WTC11 (cell line): ENCODE measurements at regions not wholly inside any gene's neighbourhood (a gene's known extent, or its start where the extent isn't known, plus 50 kb on each side); places are given as distances from the start of the nearest gene placed in this dataset.

Experiments
- ATAC-seq: fragments of 200-7000 bp; cut with Tn5 transposase; 2 replicates; pipeline ENCODE4 v1.10.0; 2021; ENCODE audit warnings: mild to moderate bottlenecking, moderate library complexity
- CTCF ChIA-PET: fragments of 300-600 bp; sonication (Branson Sonifier 250); formaldehyde crosslinking; loops from one replicate; lab custom pipeline; 2021; ENCODE audit warnings: antibody characterized with exemption; lab: Charles Lee
- POLR2A ChIA-PET: fragments of 350-600 bp; sonication (Branson Sonifier 250); formaldehyde crosslinking; loops from one replicate; lab custom pipeline; 2021; ENCODE audit warnings: antibody characterized with exemption; lab: Charles Lee
- DNase-seq: peaks from one replicate; pipeline ENCODE4 v3.0.0; 2021; ENCODE audit warnings: low spot score
- H3K27ac Mint-ChIP-seq: 2 replicates; pipeline ENCODE4 v1.8.0; 2021; ENCODE audit warnings: mixed read lengths
- H3K27me3 Mint-ChIP-seq: 2 replicates; pipeline ENCODE4 v1.8.0; 2021; ENCODE audit warnings: low read depth, mild to moderate bottlenecking, moderate library complexity, mixed read lengths
- H3K36me3 Mint-ChIP-seq: 2 replicates; pipeline ENCODE4 v1.8.0; 2021; ENCODE audit warnings: mixed read lengths
- H3K4me1 Mint-ChIP-seq: 2 replicates; pipeline ENCODE4 v1.8.0; 2022; ENCODE audit warnings: mixed read lengths
- H3K4me3 Mint-ChIP-seq: 2 replicates; pipeline ENCODE4 v1.8.0; 2021; ENCODE audit warnings: mild to moderate bottlenecking, moderate library complexity, mixed read lengths
- H3K9me3 Mint-ChIP-seq: 2 replicates; pipeline ENCODE4 v1.8.0; 2021; ENCODE audit warnings: mixed read lengths
- CREB1 ChIP-seq: sonication (generic); formaldehyde crosslinking; IDR thresholded peaks from 2 replicates; pipeline ENCODE4 v1.8.0; 2023; ENCODE audit warnings: mild to moderate bottlenecking, missing genetic modification reagents
- GRHL2 ChIP-seq: fragments of 250-450 bp; sonication (Bioruptor Pico); IDR thresholded peaks from 2 replicates; pipeline ENCODE4 v1.8.0; 2022; ENCODE audit warnings: mild to moderate bottlenecking, moderate library complexity; ENCODE audit not compliant: insufficient replicate concordance, severe bottlenecking
- GTF2I ChIP-seq: fragments of 250-450 bp; sonication (Bioruptor Pico); conservative IDR thresholded peaks from 2 replicates; pipeline ENCODE4 v1.4.0; 2021; ENCODE audit warnings: mild to moderate bottlenecking
- MXD4 ChIP-seq: fragments of 250-450 bp; sonication (Bioruptor Pico); IDR thresholded peaks from 2 replicates; pipeline ENCODE4 v1.8.0; 2021; ENCODE audit warnings: mild to moderate bottlenecking, moderate library complexity, borderline replicate concordance
- NFYB ChIP-seq: sonication (generic); formaldehyde crosslinking; conservative IDR thresholded peaks from 2 replicates; pipeline ENCODE4 v1.8.0; 2022; ENCODE audit warnings: low read depth, missing genetic modification reagents
- SP1 ChIP-seq: sonication (generic); formaldehyde crosslinking; conservative IDR thresholded peaks from 2 replicates; pipeline ENCODE4 v1.8.1; 2022; ENCODE audit warnings: missing genetic modification reagents
- TP53 ChIP-seq: sonication (generic); formaldehyde crosslinking; IDR thresholded peaks from 2 replicates; pipeline ENCODE4 v1.8.1; 2023; ENCODE audit warnings: mild to moderate bottlenecking, missing genetic modification reagents
- ZNF138 ChIP-seq: sonication (generic); formaldehyde crosslinking; conservative IDR thresholded peaks from 2 replicates; pipeline ENCODE4 v1.8.1; 2022; ENCODE audit warnings: mild to moderate bottlenecking, moderate library complexity, missing genetic modification reagents
- ZNF263 ChIP-seq: sonication (generic); formaldehyde crosslinking; IDR thresholded peaks from 2 replicates; pipeline ENCODE4 v1.8.1; 2022; ENCODE audit warnings: low read depth, mild to moderate bottlenecking, moderate library complexity, missing genetic modification reagents
- ZNF423 ChIP-seq: fragments of 250-450 bp; sonication (Bioruptor Pico); IDR thresholded peaks from 2 replicates; pipeline ENCODE4 v2.1.2; 2022; ENCODE audit warnings: mild to moderate bottlenecking, moderate library complexity
- TF ChIP-seq, protein P1 (sequence below): sonication (generic); formaldehyde crosslinking; IDR thresholded peaks from 2 replicates; pipeline ENCODE4 v1.8.0; 2023; ENCODE audit warnings: mild to moderate bottlenecking, missing genetic modification reagents
- TF ChIP-seq, protein P2 (sequence below): fragments of 250-450 bp; sonication (Bioruptor Pico); IDR thresholded peaks from 2 replicates; pipeline ENCODE4 v1.9.0; 2021; ENCODE audit warnings: moderate library complexity, mild to moderate bottlenecking, inconsistent platforms, borderline replicate concordance
- TF ChIP-seq, protein P3 (sequence below): sonication (generic); formaldehyde crosslinking; IDR thresholded peaks from 2 replicates; pipeline ENCODE4 v1.8.0; 2023; ENCODE audit warnings: missing genetic modification reagents
- TF ChIP-seq, protein P4 (sequence below): fragments of 250-450 bp; sonication (Bioruptor Pico); IDR thresholded peaks from 2 replicates; pipeline ENCODE4 v1.8.0; 2021; ENCODE audit warnings: mild to moderate bottlenecking
- TF ChIP-seq, protein P5 (sequence below): sonication (generic); formaldehyde crosslinking; IDR thresholded peaks from 2 replicates; pipeline ENCODE4 v1.8.1; 2023; ENCODE audit warnings: mild to moderate bottlenecking, missing genetic modification reagents
- TF ChIP-seq, protein P6 (sequence below): sonication (generic); formaldehyde crosslinking; IDR thresholded peaks from 2 replicates; pipeline ENCODE4 v1.8.1; 2022; ENCODE audit warnings: mild to moderate bottlenecking, missing genetic modification reagents, moderate library complexity, borderline replicate concordance
- TF ChIP-seq, protein P7 (sequence below): sonication (generic); formaldehyde crosslinking; conservative IDR thresholded peaks from 2 replicates; pipeline ENCODE4 v1.8.1; 2023; ENCODE audit warnings: mild to moderate bottlenecking, low read depth, missing genetic modification reagents, moderate library complexity
- TF ChIP-seq, protein P8 (sequence below): sonication (generic); formaldehyde crosslinking; IDR thresholded peaks from 2 replicates; pipeline ENCODE4 v1.8.1; 2022; ENCODE audit warnings: low read depth, missing genetic modification reagents, borderline replicate concordance

DNA sequence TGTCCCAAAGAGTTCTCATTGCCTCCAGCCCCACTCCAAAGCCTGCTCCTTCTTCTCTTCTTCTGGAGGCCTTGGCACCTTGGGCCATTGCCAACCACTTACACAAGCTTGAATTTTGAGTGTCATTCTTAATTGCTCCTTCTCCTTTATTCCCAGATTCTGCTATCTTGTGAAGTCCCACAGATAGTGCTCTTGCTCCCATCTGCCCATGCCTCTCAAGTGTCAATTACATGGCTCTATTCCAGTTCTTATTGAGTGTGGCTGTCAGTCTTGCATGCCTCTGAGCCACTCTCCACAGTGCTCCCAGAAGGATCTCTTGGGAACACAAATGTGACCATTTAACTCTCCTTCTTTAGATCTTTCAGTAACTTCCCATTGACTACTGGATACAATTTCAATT lies 117.3 kb upstream of the SFRP2 start:
- no peaks in the 10 kb centered on the region for H3K36me3 Mint-ChIP-seq
- peaks cover 26% of the 10 kb centered on the region for H3K9me3 Mint-ChIP-seq
- ChIA-PET CTCF (no interaction called here), POLR2A (no interaction called here)
- H3K4me3 Mint-ChIP-seq: no peak overlapping the region
- ATAC-seq (no peak), DNase-seq (no peak)
- no peaks in the 10 kb centered on the region; the same call in 1 of the 2 replicates for H3K27me3 Mint-ChIP-seq
- peaks cover 15% of the 10 kb centered on the region for H3K4me1 Mint-ChIP-seq
- TF ChIP-seq, protein P1, sequence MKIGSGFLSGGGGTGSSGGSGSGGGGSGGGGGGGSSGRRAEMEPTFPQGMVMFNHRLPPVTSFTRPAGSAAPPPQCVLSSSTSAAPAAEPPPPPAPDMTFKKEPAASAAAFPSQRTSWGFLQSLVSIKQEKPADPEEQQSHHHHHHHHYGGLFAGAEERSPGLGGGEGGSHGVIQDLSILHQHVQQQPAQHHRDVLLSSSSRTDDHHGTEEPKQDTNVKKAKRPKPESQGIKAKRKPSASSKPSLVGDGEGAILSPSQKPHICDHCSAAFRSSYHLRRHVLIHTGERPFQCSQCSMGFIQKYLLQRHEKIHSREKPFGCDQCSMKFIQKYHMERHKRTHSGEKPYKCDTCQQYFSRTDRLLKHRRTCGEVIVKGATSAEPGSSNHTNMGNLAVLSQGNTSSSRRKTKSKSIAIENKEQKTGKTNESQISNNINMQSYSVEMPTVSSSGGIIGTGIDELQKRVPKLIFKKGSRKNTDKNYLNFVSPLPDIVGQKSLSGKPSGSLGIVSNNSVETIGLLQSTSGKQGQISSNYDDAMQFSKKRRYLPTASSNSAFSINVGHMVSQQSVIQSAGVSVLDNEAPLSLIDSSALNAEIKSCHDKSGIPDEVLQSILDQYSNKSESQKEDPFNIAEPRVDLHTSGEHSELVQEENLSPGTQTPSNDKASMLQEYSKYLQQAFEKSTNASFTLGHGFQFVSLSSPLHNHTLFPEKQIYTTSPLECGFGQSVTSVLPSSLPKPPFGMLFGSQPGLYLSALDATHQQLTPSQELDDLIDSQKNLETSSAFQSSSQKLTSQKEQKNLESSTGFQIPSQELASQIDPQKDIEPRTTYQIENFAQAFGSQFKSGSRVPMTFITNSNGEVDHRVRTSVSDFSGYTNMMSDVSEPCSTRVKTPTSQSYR: no peak
- TF ChIP-seq, protein P2, sequence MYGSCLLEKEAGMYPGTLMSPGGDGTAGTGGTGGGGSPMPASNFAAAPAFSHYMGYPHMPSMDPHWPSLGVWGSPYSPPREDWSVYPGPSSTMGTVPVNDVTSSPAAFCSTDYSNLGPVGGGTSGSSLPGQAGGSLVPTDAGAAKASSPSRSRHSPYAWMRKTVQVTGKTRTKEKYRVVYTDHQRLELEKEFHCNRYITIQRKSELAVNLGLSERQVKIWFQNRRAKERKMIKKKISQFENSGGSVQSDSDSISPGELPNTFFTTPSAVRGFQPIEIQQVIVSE (CRISPR knock-in tag): no peak
- TF ChIP-seq, protein P3, sequence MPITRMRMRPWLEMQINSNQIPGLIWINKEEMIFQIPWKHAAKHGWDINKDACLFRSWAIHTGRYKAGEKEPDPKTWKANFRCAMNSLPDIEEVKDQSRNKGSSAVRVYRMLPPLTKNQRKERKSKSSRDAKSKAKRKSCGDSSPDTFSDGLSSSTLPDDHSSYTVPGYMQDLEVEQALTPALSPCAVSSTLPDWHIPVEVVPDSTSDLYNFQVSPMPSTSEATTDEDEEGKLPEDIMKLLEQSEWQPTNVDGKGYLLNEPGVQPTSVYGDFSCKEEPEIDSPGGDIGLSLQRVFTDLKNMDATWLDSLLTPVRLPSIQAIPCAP (CRISPR knock-in tag): no peak
- TF ChIP-seq, protein P4, sequence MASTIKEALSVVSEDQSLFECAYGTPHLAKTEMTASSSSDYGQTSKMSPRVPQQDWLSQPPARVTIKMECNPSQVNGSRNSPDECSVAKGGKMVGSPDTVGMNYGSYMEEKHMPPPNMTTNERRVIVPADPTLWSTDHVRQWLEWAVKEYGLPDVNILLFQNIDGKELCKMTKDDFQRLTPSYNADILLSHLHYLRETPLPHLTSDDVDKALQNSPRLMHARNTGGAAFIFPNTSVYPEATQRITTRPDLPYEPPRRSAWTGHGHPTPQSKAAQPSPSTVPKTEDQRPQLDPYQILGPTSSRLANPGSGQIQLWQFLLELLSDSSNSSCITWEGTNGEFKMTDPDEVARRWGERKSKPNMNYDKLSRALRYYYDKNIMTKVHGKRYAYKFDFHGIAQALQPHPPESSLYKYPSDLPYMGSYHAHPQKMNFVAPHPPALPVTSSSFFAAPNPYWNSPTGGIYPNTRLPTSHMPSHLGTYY (CRISPR knock-in tag): no peak
- no peak for TF ChIP-seq TP53 (CRISPR knock-in tag)
- TF ChIP-seq, protein P5, sequence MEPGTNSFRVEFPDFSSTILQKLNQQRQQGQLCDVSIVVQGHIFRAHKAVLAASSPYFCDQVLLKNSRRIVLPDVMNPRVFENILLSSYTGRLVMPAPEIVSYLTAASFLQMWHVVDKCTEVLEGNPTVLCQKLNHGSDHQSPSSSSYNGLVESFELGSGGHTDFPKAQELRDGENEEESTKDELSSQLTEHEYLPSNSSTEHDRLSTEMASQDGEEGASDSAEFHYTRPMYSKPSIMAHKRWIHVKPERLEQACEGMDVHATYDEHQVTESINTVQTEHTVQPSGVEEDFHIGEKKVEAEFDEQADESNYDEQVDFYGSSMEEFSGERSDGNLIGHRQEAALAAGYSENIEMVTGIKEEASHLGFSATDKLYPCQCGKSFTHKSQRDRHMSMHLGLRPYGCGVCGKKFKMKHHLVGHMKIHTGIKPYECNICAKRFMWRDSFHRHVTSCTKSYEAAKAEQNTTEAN (CRISPR knock-in tag): no peak
- no peak for TF ChIP-seq GRHL2 (CRISPR knock-in tag)
- no peak for TF ChIP-seq GTF2I (CRISPR knock-in tag)
- TF ChIP-seq SP1 (CRISPR knock-in tag): no peak
- no peak for TF ChIP-seq ZNF423 (CRISPR knock-in tag)
- TF ChIP-seq ZNF263 (CRISPR knock-in tag): no peak
- TF ChIP-seq, protein P6, sequence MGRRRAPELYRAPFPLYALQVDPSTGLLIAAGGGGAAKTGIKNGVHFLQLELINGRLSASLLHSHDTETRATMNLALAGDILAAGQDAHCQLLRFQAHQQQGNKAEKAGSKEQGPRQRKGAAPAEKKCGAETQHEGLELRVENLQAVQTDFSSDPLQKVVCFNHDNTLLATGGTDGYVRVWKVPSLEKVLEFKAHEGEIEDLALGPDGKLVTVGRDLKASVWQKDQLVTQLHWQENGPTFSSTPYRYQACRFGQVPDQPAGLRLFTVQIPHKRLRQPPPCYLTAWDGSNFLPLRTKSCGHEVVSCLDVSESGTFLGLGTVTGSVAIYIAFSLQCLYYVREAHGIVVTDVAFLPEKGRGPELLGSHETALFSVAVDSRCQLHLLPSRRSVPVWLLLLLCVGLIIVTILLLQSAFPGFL (CRISPR knock-in tag): no peak
- no peak for TF ChIP-seq CREB1
- no peak for TF ChIP-seq MXD4
- TF ChIP-seq, protein P7, sequence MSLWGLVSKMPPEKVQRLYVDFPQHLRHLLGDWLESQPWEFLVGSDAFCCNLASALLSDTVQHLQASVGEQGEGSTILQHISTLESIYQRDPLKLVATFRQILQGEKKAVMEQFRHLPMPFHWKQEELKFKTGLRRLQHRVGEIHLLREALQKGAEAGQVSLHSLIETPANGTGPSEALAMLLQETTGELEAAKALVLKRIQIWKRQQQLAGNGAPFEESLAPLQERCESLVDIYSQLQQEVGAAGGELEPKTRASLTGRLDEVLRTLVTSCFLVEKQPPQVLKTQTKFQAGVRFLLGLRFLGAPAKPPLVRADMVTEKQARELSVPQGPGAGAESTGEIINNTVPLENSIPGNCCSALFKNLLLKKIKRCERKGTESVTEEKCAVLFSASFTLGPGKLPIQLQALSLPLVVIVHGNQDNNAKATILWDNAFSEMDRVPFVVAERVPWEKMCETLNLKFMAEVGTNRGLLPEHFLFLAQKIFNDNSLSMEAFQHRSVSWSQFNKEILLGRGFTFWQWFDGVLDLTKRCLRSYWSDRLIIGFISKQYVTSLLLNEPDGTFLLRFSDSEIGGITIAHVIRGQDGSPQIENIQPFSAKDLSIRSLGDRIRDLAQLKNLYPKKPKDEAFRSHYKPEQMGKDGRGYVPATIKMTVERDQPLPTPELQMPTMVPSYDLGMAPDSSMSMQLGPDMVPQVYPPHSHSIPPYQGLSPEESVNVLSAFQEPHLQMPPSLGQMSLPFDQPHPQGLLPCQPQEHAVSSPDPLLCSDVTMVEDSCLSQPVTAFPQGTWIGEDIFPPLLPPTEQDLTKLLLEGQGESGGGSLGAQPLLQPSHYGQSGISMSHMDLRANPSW (CRISPR knock-in tag): no peak
- no peak for TF ChIP-seq ZNF138 (CRISPR knock-in tag)
- no peak for TF ChIP-seq NFYB (CRISPR knock-in tag)
- TF ChIP-seq, protein P8, sequence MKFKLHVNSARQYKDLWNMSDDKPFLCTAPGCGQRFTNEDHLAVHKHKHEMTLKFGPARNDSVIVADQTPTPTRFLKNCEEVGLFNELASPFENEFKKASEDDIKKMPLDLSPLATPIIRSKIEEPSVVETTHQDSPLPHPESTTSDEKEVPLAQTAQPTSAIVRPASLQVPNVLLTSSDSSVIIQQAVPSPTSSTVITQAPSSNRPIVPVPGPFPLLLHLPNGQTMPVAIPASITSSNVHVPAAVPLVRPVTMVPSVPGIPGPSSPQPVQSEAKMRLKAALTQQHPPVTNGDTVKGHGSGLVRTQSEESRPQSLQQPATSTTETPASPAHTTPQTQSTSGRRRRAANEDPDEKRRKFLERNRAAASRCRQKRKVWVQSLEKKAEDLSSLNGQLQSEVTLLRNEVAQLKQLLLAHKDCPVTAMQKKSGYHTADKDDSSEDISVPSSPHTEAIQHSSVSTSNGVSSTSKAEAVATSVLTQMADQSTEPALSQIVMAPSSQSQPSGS (CRISPR knock-in tag): no peak
- no peak overlapping the region for H3K27ac Mint-ChIP-seq
